ENCODE measurements at regions not wholly inside any gene's neighbourhood (a gene's known extent, or its start where the extent isn't known, plus 50 kb on each side); places are given as distances from the start of the nearest gene placed in this dataset.
A peak's percentile ranks its signal among the peaks of the same experiment; 100 is the strongest.

- DNase-seq (ENCODE audit: low read depth), result no peak
- H3K4me3 ChIP-seq (ENCODE audit: low read depth, low read length), result no peak overlapping the region
- TF ChIP-seq MAX (IDR thresholded peaks at IDR 0.05; ENCODE audit: low read depth, low read length), result no peak
- TF ChIP-seq CTCF (IDR thresholded peaks at IDR 0.05; ENCODE audit: low read depth, low read length), result no peak
- TF ChIP-seq MYC (IDR thresholded peaks at IDR 0.05; ENCODE audit: low read depth, low read length), result no peak
- no peak for TF ChIP-seq POLR2A (IDR thresholded peaks at IDR 0.05; ENCODE audit: extremely low read depth, insufficient read length)
Measured at GRCh38 chr5:162288647-162289296, 221.2 kb downstream of the GABRG2 start.

GRCh38 chr5:162289489-162289888 is 221.9 kb downstream of the GABRG2 start:
- peak; percentile 80 for DNase-seq (ENCODE audit: low read depth)
- H3K4me3 ChIP-seq (ENCODE audit: low read depth, low read length), result no peak overlapping the region
- no peak for TF ChIP-seq MYC (IDR thresholded peaks at IDR 0.05; ENCODE audit: low read depth, low read length)
- TF ChIP-seq MAX (IDR thresholded peaks at IDR 0.05; ENCODE audit: low read depth, low read length), result no peak
- TF ChIP-seq CTCF (IDR thresholded peaks at IDR 0.05; ENCODE audit: low read depth, low read length), result no peak
- no peak for TF ChIP-seq POLR2A (IDR thresholded peaks at IDR 0.05; ENCODE audit: extremely low read depth, insufficient read length)

GRCh38 chr5:162299793-162300192 is 232.2 kb downstream of the GABRG2 start:
- H3K4me3 ChIP-seq (ENCODE audit: low read depth, low read length), result no peak overlapping the region
- DNase-seq (ENCODE audit: low read depth), result no peak
- no peak for TF ChIP-seq CTCF (IDR thresholded peaks at IDR 0.05; ENCODE audit: low read depth, low read length)
- no peak for TF ChIP-seq MAX (IDR thresholded peaks at IDR 0.05; ENCODE audit: low read depth, low read length)
- TF ChIP-seq POLR2A (IDR thresholded peaks at IDR 0.05; ENCODE audit: extremely low read depth, insufficient read length), result no peak
- TF ChIP-seq MYC (IDR thresholded peaks at IDR 0.05; ENCODE audit: low read depth, low read length), result no peak

- no peak overlapping the region for H3K4me3 ChIP-seq (ENCODE audit: low read depth, low read length)
- DNase-seq (ENCODE audit: low read depth), result no peak
- TF ChIP-seq MYC (IDR thresholded peaks at IDR 0.05; ENCODE audit: low read depth, low read length) (no peak), MAX (IDR thresholded peaks at IDR 0.05; ENCODE audit: low read depth, low read length) (no peak), POLR2A (IDR thresholded peaks at IDR 0.05; ENCODE audit: extremely low read depth, insufficient read length) (no peak), CTCF (IDR thresholded peaks at IDR 0.05; ENCODE audit: low read depth, low read length) (no peak)
Measured at GRCh38 chr5:162301356-162301755, 233.8 kb downstream of the GABRG2 start.

GRCh38 chr5:162323466-162323865 is 255.9 kb downstream of the GABRG2 start:
- no peak for DNase-seq (ENCODE audit: low read depth)
- no peak for TF ChIP-seq CTCF (IDR thresholded peaks at IDR 0.05; ENCODE audit: low read depth, low read length)
- no peak for TF ChIP-seq MAX (IDR thresholded peaks at IDR 0.05; ENCODE audit: low read depth, low read length)
- H3K4me3 ChIP-seq (ENCODE audit: low read depth, low read length), result no peak overlapping the region

All from NB4 (cell line).